RWPE1 (cell line): ENCODE measurements at regions not wholly inside any gene's neighbourhood (a gene's known extent, or its start where the extent isn't known, plus 50 kb on each side); places are given as distances from the start of the nearest gene placed in this dataset.

ENCODE experiments used
- CTCF ChIA-PET: fragments of 350-600 bp; sonication (Branson Sonifier 250); formaldehyde crosslinking; extraction: SDS; loops from one replicate; lab custom pipeline; 2021; lab: Yijun Ruan, JAX
- POLR2A ChIA-PET: fragments of 400-600 bp; formaldehyde crosslinking; extraction: SDS; loops from one replicate; lab custom pipeline; 2020; ENCODE audit warnings: antibody characterized with exemption; ENCODE audit not compliant: low non-redundant PET; lab: Yijun Ruan, JAX
- DNase-seq: peaks from one replicate; pipeline ENCODE4 v3.0.0; 2012; ENCODE audit warnings: low spot score
- H3K27ac ChIP-seq: fragments of 450-650 bp; 2 replicates; pipeline ENCODE4 v1.5.1; 2017
- TF ChIP-seq, protein P1 (sequence below): fragments of 450-650 bp; conservative IDR thresholded peaks from 2 replicates; pipeline ENCODE4 v1.5.1; 2017; ENCODE audit warnings: low read depth, mild to moderate bottlenecking

DNA sequence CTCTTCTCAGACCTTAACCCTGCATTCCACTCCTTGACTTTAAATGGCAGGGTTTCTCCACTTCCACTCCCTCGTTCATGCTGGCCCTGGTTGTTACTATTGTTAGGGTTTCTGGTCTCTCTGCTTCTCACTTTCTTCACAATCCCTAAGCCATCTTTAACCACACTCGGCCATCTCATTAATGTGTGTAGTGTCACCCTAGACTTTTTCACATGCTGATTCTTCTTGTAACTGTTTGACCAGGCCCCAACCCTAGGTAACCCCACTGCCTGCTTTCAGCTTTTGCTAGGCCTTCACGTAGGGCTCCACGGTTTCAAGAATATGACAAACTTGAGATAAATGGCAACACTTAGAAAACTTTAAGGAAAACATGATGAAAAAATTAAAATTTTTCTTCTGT lies 195.1 kb downstream of the IPO8 start:
- POLR2A ChIA-PET, result no interaction called here
- TF ChIP-seq, protein P1, sequence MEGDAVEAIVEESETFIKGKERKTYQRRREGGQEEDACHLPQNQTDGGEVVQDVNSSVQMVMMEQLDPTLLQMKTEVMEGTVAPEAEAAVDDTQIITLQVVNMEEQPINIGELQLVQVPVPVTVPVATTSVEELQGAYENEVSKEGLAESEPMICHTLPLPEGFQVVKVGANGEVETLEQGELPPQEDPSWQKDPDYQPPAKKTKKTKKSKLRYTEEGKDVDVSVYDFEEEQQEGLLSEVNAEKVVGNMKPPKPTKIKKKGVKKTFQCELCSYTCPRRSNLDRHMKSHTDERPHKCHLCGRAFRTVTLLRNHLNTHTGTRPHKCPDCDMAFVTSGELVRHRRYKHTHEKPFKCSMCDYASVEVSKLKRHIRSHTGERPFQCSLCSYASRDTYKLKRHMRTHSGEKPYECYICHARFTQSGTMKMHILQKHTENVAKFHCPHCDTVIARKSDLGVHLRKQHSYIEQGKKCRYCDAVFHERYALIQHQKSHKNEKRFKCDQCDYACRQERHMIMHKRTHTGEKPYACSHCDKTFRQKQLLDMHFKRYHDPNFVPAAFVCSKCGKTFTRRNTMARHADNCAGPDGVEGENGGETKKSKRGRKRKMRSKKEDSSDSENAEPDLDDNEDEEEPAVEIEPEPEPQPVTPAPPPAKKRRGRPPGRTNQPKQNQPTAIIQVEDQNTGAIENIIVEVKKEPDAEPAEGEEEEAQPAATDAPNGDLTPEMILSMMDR, result no peak
- no peak for DNase-seq
- CTCF ChIA-PET, result interaction anchor here (0.5 kb wide), 1 partner anchor 900 kb away, joined by 5 read pairs; no protein-coding TSS in a partner anchor
- H3K27ac ChIP-seq, result no peak overlapping the region

DNA sequence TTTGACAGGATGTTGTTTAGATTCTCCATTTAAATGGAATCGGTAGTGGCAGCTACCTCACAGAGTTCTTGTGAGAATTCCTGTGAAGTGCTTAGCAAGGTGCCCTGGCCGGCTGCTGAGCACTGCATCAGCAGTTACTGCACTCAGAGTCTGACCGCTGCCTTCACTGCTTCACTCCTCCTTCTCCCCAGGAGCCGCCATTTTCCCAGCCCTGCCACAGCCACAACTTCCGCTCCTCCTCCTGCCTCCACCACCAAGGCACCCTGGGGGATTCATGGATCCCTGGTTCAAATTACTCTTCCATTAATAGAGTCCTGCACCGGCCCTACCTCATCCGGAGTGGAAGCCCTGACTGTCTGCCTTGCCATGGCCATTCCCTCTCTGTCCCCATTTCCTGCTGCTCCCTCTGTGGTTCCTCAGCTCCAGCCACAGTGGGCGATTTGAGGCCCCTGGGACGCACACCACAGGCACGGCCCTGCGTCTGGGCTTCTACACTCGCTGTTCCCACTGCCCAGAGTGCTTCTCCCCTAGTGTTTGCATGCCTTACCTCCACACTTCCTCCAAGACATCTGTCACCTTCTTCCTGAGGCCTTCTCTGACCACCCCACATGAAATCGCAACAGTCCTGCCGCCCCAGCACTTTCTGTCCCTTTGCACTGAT lies 210.3 kb downstream of the IPO8 start:
- DNase-seq, result no peak
- TF ChIP-seq, protein P1, result no peak
- H3K27ac ChIP-seq, result no peak overlapping the region
- ChIA-PET POLR2A (no interaction called here), CTCF (interaction anchor here (0.6 kb wide), 1 partner anchor 167 kb away, joined by 9 read pairs; no protein-coding TSS in a partner anchor)

DNA sequence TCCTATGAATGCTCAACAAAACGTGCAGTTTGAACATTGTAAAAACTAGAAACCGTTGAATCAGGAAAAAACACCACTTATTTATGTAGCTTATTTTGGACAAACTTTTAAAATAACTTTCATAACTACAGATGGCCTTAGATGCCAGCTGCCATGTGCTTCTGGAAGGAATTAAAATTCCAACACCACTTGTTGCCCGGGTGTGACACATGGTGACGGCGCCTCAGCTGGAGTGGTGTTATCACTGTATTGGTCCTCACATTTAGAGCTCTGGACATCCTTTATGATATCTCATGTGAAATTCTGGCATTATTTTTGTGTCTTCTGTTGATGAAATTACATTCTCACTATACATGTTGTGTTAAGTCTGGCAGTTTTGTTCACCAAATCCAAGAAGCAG lies 211.0 kb downstream of the IPO8 start:
- ChIA-PET POLR2A (no interaction called here), CTCF (no interaction called here)
- TF ChIP-seq, protein P1, result no peak
- no peak for DNase-seq
- H3K27ac ChIP-seq, result no peak overlapping the region

DNA sequence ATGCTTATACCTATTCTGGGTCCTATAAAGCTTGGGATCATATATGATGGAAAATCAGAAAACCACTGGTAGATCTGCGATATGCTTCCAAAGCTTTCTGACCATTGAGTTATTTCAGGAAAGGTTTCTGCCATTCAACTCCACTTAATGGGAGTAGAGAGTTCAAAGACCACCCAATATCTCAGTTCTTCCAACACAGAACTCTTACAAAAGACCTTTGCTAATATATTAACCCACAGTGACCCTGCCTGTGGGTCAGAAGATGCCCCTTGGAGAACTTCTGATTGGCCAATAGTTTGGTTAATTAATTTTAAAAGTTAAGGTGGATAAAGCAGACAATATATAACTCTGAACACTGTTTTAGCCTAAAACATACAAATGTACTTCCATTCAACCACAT lies 213.0 kb downstream of the IPO8 start:
- ChIA-PET POLR2A (no interaction called here), CTCF (interaction anchor here (0.6 kb wide), 1 partner anchor 235 kb away, joined by 4 read pairs; no protein-coding TSS in a partner anchor)
- no peak for DNase-seq
- TF ChIP-seq, protein P1, result no peak
- no peak overlapping the region for H3K27ac ChIP-seq

DNA sequence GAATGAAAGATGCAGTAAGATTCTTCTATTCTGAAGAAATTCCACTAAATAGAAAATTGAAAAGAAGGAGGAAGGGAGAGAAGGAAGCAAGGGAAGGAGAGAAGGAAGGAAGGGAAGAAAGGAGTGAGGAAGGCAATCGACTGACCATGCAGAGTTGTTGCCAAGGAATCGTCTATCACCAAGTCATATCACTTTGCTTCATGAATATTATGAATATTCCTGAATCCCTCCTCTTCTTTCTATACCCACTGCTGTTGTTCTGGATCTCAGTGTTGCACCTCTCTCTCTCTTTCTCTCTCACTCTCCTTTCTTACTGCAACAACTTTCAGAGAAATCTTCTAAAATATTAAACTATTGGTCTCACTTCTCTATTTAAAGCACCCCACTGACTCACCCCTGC lies 222.4 kb downstream of the IPO8 start:
- CTCF ChIA-PET, result no interaction called here

DNA sequence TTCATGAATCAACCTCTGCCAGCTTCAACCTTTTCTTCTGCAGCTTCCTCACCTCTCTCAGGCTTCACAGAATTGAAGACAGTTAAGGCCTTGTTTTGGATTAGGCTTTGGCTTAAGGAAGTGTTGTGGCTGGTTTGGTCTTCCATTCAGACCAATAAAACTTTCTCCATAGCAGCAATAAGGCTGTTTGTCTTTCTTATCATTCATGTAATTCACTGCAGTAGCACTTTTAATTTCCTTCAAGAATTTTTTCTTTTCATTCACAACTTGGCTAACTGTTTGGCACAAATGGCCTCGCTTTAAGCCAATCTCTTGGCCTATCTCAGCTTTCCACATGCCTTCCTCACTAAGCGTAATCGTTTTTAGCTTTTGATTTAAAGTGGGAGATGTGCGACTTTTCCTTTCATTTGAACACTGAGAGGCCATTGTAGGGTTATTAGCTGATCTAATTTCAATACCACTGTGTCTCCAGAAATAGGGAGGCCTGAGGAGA lies 229.5 kb downstream of the IPO8 start:
- POLR2A ChIA-PET, result no interaction called here
- CTCF ChIA-PET, result no interaction called here
- H3K27ac ChIP-seq, result no peak overlapping the region
- TF ChIP-seq, protein P1, result no peak
- DNase-seq, result no peak

More for the DNA sequence above, 222.4 kb downstream of the IPO8 start:
- POLR2A ChIA-PET, result no interaction called here
- no peak overlapping the region for H3K27ac ChIP-seq
- TF ChIP-seq, protein P1, result no peak
- DNase-seq, result no peak
